ENCODE measurements at regions not wholly inside any gene's neighbourhood (a gene's known extent, or its start where the extent isn't known, plus 50 kb on each side); places are given as distances from the start of the nearest gene placed in this dataset.

DNA sequence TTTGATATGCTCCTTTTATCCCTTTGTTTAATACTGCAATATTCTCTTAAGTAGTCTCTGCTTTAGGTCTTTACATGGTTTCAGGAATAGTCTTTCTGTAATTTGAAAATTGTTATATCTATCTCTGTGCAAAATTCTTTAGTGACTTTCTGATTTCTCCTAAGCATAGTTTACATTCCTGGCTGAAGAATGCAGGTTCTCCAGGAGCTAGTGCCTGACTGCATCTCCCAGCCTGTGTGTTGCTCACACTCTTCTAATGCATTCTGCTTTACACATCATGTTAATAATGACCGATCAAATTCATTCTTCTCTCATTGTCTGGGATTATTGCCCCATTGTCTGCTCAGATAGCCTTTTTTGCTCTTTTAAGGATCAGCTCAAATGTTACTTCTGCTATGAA is 1349.2 kb downstream of the DSC3 start:
- no peak for DNase-seq (ENCODE audit: low spot score)

DNA sequence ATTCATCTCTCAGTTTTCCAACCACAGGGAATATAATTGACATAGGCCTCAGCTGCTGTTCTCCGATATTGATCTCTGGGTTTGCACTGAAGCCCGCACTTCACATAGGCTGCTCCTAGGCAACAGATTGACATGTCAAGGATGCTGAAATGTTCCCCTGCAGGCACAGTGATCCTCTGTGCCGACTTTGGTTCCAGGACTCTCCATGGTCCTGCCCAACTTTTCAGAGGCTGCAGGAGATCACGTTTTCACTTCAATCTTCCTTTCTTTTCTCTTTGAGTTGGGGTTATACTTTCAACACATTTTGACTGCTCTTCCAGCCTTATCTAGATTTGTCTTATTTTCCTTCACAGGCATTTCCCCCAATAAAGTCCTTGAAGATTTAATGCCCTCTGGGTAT is 1361.0 kb downstream of the DSC3 start:
- DNase-seq (ENCODE audit: low spot score) = no peak

DNA sequence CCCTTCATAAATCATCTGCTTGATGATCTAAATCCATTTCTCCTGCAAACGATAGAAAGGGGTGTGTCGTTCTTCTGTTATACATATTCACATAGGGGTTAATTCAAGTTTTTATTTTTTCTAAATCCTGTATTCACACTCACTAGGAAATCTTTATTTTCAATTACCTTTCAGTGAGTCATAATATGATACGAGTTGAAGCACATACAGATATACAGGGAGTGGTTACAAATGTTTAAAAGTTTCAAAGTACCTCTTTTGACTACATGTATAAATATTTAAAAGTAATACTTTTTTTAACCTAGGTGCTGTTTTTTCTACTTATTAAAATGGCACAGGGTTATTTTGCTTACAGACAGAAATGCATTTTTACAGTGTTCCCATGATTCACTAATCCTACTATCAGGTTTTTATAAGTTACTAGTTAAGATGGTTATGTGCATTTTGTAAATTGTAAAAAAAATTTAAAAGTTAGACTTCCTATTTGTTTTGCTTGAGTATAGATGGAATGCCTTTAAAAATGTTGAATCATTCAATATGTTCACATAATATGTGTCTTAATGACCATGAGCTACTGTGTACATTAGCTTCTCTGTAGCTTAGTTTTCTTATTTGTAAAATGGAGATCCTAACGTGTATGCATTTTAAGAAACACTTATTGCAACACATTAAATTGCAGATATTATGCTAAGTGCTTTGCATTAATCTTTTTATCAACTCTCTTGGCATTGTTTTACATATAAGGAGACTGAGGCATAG is 1378.1 kb downstream of the DSC3 start:
- no peak for DNase-seq (ENCODE audit: low spot score)

DNA sequence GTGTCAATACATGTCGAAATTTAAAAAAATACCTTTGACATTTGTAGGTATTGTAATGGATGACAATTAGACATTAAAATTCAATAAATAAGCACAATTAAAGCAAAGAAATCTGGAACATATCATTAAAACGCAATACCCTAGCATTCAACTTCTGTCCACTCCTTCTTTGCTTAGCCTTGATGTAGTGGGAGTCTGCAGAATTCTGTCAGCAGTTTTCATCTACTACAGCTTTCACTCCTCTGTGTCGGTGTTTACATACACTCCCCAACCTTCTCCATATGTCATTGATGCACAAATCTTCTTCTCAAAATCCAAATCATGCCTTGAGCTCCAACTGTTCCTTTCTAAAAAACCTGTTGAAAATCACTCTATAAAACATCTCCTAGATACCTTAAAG is 1380.6 kb downstream of the DSC3 start:
- DNase-seq (ENCODE audit: low spot score) = no peak

DNA sequence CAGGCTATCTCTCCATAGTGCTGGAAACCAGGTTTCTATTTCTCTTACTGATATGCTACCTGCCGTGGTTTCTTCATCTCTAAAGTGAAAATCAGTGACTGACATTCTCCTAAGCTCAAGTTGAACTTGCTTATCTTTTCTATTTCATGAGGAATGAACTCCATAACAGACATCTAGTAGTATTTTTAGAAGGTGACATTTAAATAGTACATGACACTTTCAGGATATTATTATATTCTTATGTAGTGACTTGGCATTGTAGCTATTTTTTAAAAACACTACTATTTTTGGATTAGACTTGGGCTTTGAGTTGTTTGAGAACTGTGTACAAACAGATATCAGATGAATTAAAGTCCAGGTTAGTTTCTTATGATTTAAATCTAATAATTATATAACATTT is 1381.8 kb downstream of the DSC3 start:
- no peak for DNase-seq (ENCODE audit: low spot score)

DNA sequence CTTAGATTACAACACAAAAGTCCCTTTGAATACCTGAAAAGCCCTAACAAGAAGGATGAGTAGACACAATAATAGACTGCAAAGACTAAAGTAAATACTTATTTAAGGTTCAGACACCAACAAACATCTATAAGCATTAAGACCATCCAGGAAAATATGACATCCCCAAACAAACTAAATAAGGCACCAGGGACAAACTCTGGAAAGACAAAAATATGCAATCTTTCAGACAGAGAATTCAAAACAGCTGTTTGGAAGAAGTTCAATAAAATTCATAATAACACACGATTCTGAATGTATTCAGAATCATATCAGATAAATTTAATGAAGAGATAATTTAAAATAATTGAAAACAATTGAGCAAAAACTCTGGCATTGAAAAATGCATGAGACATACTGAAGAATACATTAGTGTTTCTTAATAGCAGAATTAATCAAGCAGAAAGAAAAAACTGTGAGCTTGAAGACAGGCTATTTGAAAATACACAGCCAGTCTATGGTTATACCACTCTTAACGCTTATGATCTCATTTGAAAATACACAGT is 1388.8 kb downstream of the DSC3 start:
- no peak for DNase-seq (ENCODE audit: low spot score)

DNA sequence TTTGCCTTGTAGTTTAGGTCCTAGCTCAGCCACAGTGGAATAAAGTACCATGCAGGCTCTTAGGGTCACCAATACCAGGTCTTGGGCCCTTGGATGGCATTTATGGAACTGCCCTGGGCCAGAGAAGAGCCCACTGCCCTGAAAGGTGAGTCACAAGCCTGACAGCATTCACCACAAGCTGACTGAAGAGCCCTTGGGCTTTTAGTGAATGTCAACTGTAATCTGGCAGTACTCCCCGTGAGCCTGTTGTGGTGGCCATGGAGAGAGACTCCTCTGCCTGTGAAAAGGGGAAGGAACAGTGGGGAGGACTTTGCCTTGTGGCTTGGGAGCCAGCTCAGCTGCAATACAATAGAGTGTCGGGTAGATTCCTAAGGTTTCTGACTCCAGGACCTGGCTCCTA is 1389.7 kb downstream of the DSC3 start:
- no peak for DNase-seq (ENCODE audit: low spot score)

DNA sequence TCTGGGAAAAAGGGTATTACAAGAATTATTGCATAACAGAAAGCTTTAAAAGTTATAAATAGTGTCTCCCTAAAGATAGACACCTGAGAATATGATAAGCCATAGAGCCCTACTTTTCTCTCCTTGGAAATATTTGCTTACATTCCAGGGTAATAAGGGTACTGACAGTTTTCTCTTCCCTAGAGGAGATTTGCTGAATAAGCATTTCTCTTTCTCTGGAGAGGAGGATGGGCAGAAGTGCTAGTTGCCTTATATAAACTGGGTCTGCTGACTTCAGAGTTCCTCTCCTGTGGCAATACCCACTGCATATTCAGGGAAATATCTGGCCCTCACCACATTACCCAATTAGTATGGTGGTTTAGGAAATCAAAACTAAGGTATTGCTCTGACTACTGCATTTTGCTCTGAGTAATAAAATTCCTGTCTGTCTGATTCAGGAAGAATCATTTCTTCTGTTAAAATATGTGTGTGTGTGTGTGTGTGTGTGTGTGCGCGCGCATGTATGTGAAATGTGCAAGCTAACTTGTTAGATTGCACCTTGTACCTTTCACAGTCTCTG is 1391.3 kb downstream of the DSC3 start:
- no peak for DNase-seq (ENCODE audit: low spot score)

DNA sequence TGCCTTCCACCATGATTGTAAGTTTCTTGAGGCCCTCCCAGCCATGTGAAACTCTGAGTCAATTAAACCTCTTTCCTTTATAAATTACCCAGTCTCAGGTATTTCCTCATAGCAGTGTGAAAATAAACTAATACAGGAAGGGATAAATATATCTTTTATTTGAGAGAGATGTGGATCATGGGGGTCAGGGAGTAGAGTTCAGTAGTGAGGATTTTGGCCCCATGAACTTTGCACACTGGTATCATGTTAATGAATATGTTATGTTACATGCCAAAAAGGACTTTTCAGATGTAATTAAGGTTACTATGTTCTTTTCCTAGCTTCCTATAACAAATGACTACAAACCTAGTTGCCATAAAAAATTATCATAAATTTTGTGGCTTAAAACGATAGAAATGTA is 1393.7 kb downstream of the DSC3 start:
- DNase-seq (ENCODE audit: low spot score) = no peak

DNA sequence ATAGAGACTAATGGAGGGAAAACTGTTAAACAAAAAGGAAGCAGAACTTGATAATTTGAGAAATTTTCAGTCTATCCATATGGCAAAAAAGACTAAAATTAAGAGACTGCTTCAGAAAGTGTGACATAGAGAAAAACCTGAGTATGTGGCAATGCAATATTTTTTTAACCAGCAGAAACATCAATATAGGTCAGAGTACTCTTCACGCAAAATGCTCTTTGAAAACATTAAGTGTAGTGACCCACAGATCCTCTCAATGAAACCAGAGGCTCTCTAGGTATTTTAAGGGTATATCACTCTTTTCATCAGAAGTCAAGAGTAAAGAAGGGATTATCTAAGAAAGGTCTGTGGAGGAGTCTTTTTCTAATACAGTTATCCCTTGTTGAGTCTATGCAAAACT is 1394.8 kb downstream of the DSC3 start:
- DNase-seq (ENCODE audit: low spot score) = no peak

DNA sequence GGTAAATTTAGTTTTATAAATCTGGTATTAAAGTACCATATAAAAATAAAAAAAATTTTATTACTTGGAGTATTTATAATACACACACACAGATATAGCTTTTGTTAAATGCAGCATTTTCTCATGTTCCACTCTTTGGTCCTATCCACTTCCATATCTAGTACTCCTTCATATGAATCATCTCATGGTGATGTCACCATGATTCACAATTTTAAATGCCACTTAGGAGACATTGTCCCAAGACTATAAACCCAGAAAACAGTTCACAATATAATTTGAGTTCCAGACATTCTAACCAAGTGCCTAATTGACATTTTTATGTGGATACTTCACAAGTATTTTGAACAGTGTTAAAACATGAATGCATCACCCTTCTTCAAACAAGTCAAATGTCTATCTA is 1398.3 kb downstream of the DSC3 start:
- DNase-seq (ENCODE audit: low spot score) = no peak

DNA sequence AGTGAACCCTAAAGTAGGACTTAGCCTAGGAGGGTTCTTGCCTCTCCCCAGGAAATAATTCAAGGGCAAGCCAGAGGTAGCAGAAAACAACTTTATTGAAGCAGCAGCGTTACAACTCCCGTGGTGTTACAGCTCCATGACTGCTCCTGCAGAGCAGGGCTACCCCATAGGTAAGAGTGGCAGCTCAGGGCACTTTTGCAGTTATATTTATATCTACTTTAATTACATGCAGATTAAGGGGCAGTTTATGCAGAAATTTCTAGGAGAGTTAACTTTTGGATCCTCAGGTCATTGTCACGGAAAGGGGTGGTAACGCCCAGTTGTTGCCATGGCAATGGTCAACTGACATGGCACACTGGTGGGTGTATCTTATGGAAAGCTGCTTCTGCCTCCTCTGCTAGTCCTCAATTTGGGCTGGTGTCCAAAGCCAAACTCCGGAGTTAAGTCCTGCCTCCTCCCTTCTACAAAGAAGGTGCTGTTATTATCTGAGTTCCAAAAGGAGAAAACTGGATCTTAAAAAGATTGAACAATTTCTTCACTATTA is 1413.0 kb downstream of the DSC3 start:
- no peak for DNase-seq (ENCODE audit: low spot score)

DNA sequence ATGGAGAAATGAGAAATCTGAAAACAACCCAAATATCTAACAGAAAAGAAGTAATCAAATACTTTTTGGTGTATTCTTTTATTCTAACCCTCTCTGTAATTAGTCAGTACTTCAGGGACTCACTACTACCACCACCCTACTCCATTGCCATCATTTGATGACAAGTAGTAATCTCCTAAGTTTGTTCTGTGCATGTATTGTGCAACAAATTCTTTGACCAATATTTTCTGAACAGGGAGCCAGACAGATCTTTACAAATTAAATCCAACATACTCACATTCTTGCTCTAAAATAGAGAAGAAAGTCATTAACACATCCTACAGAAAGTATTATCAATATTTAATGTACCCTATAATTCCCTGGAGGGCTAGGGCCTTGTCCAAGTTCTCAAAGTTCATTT is 1416.4 kb downstream of the DSC3 start:
- DNase-seq (ENCODE audit: low spot score) = no peak

DNA sequence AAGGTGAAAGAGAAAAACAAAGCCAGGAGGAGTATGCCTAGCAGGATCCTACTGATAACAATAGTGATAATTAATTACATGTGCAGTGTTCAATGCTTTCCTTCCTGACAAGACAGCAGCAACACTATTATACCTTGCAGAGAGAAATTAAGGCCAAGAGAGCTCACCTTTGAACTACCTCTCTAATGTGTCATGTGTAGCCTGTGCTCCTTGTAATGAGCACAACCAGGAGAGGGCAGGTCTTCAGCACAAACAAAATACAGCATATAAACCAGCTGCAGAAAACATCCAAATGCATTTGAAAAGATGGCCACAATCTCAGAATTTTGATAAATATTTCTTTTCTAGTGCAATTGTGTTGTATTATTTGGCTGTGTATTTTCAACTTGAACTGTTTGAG is 1425.7 kb downstream of the DSC3 start:
- DNase-seq (ENCODE audit: low spot score) = no peak

DNA sequence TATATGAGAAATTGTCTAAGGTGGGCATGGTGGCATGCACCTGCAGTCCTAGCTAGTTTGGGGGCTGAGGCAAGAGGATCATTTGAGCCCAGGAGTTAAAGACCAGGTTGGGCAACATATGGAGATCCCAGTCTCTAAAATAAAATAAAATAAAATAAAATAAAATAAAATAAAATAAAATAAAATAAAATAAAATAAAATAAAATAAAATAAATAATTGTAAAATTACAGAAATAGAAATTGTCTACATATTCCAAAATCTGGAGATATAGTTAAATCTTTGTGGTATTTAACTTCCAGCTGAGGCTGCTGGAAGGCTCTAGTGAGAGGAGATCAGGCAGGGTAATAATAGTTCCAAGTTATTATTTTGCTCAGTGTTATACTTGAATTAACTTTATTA is 1432.1 kb upstream of the CDH2 start:
- DNase-seq (ENCODE audit: low spot score) = no peak

DNA sequence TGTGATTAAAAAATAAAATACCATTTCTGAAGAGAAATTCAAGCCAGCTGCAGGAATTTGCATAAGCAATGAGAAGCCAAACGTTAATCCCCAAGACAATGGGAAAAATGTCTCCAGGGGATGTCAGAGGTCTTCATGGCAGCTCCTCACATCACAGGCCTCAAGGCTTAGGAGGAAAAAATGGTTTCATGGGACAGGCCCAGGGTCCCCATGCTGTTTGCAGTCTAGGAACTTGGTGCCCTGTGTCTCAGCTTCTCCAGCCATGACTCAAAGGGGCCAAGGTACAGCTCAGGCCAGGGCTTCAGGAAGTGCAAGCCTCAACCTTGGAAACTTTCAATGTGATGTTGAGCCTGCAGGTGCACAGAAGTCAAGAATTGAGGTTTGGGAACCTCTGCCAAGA is 1428.4 kb upstream of the CDH2 start:
- no peak for DNase-seq (ENCODE audit: low spot score)

DNA sequence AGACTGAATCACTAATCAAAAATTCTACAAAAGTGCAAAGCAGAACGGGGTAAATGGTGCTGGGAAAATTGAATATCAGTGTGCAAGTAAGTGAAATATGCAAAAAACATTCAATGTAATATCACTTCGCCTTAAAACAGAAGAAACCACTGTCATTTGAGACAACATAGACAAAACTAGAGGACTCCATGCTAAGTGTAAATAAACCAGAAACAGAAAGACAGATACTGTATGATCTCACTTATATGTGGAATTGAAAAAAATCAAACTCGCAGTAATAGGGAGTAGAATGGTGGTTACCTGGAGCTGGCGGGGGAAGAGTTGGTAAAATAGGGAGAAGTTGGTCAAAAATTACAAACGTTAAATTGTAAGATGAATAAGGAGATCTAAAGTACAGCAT is 1420.0 kb upstream of the CDH2 start:
- no peak for DNase-seq (ENCODE audit: low spot score)

DNA sequence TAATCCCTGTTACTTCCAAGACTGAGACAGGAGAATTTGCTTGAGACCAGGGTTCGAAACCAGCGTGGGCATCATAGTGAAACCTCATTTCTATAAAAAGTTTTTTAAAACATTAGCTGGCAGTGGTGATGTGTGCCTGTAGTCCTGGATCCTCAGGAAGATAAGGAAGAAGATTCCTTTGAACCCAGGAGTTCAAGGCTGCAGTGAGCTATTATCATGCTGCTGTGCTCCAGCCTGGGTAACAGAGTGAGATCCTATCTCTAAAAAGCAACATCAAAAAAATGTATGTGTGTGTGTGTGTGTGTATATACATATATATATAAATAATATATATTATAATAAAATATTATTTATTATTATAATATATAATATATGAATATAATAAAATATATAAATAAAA is 1417.6 kb upstream of the CDH2 start:
- DNase-seq (ENCODE audit: low spot score) = no peak

DNA sequence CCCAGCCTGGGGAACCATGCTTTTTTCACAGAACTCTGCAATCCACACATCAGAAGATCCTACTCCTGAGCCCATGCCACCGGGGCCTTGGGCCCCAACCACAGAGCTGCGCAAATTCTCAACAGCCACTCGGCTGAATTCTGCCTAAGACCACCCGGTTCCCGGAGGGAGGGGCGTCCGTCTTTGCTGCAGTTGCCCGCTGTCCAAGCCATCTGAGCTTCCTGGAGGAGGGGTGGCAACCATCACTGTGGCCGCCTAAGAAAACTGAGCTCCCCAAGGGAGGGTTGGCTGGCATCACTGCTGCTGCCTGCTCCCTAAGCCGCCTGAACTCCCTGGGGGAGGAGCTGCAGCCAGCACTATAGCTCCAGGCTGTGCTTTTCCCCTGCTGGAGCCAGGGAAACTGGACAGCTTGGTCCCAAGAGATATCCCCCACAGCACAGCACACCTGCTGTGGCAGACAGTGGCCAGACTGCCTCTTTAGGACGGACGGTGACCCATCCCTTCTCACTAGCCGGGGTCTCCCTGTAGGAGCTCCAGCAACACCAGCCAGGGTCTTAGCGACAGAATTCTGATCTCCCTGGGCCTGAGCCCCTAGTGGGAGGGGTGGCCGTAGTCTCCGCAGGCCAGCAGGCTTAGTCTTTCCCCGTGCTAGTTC is 1411.6 kb upstream of the CDH2 start:
- DNase-seq (ENCODE audit: low spot score) = no peak

DNA sequence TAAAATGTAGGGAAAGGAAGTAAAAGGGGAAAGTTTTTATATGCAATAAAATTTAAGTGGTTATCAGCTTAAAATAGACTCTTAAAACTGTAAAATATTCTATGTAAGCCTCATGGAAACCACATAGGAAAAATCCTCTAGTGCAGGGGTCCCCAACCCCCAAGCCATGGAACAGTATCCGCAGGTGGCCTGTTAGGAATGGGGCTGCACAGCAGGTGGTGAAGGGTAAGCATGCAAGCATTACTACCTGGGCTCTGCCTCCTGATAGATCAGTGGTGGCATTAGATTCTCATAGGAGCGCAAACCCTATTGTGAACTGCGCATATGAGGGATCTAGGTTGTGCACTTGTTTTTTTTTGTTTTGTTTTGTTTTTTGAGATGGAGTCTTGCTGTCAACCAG is 1409.3 kb upstream of the CDH2 start:
- no peak for DNase-seq (ENCODE audit: low spot score)

DNA sequence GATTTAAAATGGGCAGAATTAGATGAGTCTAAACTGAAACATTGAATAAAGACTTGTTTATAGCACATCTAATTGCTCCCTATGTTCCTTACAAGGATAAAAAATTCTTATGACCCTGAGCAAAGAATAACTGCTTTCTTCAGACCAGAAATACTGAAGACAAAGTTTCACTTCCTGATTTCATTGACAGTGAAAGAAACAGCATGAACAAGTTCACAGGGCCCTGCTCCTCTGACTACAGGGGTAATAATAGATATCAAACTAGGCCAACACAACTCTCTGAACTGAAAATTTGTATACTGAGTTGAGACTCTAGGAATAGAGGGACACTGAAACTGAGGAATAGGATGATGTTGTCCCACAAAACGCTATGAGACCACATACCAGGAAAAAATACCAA is 1383.3 kb upstream of the CDH2 start:
- no peak for DNase-seq (ENCODE audit: low spot score)

DNA sequence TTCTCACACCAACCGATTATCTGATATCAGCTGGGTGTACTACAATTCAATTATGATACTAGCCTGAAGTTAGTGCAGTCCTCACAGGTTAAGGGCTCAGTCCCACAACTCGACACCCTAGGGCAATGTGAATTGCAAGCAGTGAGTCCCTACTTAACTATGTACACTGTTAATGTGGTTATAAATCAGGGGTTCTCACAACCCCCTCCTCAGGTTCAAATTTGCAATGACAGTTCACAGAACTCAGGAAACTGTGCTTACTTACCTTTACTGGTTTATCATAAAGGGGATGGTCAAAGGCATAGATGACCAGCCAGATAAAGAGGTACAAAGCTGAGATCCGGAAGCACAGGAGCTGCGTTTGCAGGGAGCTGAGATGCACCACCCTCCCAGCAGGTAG is 1379.1 kb upstream of the CDH2 start:
- no peak for DNase-seq (ENCODE audit: low spot score)

DNA sequence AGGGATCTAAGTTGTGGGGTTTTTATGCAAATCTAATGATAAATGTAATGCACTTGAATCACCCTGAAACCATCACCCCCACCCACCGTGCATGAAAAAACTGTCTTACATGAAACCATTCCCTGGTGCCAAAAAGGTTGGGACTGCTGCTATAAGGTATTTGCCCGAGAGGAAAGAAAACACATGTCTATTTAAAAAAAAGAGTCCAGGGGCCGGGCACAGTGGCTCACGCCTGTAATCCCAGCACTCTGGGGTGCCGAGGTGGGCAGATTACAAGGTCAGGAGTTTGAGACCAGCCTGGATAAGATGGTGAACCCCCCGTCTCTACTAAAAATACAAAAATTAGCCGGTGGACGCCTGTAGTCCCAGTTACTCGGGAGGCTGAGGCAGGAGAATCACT is 1372.8 kb upstream of the CDH2 start:
- no peak for DNase-seq (ENCODE audit: low spot score)
